GM20000 (cell line): ENCODE measurements at regions not wholly inside any gene's neighbourhood (a gene's known extent, or its start where the extent isn't known, plus 50 kb on each side); places are given as distances from the start of the nearest gene placed in this dataset.
A peak's percentile ranks its signal among the peaks of the same experiment; 100 is the strongest.
"Not testable (repeated sequence)": the region's sequence is repeated elsewhere in the genome, so short reads cannot be mapped to it uniquely, and the experiment has no call there.

ENCODE experiments used
- DNase-seq: peaks from one replicate; pipeline ENCODE4 v3.0.0; 2012; ENCODE audit warnings: low spot score
- TF ChIP-seq, protein P1 (sequence below): IDR thresholded peaks from 2 replicates; pipeline ENCODE4 v1.5.1; 2012; ENCODE audit warnings: mild to moderate bottlenecking, control low read depth; ENCODE audit errors: extremely low read depth, missing control alignments

DNA sequence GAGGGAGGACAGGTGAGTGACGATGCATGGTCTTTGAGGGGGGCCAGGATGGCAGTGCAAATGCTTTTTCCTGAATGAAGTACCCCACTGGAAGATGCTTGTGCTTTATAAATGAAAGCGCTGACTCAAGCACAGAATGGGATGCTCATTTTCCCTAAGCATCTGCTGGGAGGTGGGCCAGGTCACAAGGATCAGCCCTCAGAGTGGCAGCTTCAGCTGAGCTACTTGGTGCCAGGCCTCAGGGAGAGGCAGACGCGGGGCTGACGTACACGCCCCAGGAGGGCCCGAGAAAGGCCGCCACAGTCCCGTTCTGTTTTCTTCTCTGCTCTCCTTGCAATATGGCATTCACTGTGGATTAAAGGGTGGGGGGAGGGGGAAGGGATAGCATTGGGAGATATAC is 1535.8 kb downstream of the TSPY10 start:
- TF ChIP-seq, protein P1, sequence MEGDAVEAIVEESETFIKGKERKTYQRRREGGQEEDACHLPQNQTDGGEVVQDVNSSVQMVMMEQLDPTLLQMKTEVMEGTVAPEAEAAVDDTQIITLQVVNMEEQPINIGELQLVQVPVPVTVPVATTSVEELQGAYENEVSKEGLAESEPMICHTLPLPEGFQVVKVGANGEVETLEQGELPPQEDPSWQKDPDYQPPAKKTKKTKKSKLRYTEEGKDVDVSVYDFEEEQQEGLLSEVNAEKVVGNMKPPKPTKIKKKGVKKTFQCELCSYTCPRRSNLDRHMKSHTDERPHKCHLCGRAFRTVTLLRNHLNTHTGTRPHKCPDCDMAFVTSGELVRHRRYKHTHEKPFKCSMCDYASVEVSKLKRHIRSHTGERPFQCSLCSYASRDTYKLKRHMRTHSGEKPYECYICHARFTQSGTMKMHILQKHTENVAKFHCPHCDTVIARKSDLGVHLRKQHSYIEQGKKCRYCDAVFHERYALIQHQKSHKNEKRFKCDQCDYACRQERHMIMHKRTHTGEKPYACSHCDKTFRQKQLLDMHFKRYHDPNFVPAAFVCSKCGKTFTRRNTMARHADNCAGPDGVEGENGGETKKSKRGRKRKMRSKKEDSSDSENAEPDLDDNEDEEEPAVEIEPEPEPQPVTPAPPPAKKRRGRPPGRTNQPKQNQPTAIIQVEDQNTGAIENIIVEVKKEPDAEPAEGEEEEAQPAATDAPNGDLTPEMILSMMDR, result no peak
- DNase-seq, result no peak

DNA sequence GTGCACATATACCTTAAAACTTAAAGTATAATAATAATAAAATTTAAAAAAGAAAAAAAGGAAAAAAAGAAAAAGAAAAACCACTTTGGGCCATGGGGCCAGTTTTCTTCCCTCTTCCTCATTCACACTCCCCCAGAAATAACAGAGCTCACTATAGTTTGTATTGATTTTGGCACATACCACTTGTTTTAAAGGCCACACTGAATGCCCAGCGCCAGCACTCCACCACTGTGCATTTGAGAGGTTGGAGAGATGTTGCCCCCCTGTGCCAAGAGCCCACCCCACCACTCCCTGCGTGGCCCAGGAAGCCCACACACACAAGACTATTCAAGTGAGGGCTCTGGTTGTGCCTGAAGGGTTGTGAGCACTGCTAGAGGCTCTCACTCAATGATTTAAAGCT is 1536.3 kb downstream of the TSPY10 start:
- TF ChIP-seq, protein P1, result no peak
- DNase-seq, result no peak

DNA sequence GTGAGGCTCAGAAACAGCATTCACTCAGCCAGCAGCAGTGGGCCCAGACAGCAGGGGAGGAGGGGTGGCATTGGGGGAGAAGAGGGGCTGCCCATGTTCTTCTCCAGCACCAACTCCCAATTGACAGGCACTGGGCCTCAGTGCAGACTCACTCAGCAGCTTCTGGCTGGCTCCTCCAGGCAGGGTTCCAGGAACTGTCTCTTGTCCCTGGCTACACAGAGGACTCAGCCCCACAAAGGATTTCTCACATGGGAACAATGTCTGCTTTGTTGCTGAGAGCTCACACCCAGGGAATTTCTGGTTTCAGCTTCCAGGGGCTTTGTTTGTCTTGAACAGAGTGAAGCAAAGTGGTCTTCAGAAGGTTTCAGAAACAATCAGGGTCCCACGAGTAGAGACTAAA is 1536.7 kb downstream of the TSPY10 start:
- DNase-seq, result no peak
- TF ChIP-seq, protein P1, result no peak

DNA sequence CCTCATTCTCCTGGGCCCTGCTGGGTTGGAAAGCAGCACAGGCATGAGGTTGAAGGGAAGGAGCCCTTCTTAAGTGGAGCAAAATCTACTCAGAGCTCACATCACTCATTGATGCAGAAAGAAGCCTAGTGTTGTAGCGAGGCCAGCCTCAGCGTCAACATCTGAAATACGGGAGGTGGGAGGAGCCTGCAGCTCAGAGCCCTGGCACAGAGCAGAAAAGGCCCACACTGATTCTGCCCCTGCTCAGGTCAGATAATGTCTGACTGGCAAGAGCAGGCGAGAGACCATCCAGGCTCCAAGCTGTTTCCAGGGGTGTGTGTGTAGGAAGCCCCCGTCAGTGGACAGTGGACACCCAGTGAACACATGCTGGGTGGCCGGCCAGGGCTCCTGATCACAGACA is 1541.6 kb downstream of the TSPY10 start:
- DNase-seq, result no peak
- TF ChIP-seq, protein P1, result no peak

DNA sequence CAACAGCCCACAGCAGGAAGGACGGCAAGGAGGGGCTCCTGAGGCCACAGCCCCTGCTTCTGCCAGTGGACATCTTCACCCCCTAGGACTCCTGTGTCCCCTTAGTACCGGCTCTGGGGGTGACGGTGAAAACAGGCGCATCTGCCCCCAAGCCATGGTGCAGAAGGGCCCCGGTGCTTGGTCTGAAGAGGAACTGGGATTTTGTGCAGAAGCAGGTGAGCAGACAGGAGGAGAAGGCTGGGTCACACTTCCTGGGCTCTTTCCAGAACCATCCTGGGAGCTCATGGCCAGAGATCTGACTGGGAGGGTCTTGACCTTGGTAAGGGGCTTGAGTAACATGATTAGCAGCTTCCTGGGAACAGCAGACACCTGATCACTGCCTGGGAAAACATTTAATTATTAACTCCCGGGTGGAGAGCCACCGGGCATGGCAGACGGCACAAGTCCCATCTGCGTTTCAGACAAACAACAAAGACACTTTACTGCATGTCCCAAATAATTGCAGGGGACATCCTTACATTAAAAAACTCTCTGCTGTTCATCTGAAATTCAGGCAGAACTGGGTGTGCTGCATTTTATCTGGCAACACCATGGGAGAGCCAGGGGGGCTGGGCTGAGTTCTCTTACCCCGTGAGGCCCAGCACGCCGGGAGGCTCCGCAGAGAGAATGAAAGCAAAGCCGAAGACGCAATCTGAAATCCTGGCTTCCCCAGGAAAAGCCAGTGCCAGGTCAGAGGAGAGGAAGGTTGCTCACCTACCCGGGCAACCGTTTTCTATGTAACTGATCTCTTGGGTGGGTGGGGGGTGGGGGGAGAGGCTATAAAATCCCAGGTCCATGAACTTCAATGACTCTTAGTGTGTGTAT is 1542.8 kb downstream of the TSPY10 start:
- no peak for DNase-seq
- TF ChIP-seq, protein P1, result no peak

DNA sequence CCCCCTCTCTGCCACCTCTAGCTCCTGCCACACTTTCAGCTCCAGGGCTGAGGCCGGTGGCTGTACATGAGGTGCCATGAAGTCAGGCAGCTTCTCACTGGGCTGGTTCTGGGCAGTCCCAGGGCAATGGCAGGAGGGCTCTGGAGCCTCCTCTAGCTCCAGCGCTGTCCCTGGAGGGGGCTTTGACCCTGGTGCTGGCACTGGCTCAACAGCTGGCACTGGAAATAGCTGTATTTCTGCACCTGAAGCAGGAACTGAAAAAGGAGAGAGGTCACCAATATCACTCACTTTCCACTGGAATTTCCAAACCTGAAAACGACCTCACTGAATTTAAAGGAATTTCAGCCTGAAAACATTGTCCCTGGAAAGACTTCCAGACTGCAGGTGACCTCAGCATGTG is 1558.1 kb downstream of the TSPY10 start:
- not testable (repeated sequence) for DNase-seq

DNA sequence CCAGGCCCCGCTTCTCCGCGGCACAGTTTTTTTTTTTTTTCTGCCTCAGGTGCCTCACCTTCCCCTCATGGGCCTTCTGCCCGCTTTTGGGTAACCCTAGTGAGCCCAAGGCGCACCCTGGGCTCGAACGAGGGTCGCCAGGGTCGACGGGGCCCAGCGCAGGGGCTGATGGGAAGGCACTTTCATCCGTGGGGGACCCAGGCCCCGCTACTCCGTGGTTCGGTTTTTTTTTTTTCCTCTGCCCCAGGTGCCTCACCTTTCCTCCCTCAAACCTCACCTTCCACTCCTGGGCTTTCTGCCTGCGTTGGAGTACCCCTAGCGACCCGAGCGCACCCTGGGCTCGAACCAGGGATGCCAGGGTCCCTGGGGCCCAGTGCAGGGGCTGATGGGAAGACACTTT is 1569.8 kb downstream of the TSPY10 start:
- not testable (repeated sequence) for DNase-seq

DNA sequence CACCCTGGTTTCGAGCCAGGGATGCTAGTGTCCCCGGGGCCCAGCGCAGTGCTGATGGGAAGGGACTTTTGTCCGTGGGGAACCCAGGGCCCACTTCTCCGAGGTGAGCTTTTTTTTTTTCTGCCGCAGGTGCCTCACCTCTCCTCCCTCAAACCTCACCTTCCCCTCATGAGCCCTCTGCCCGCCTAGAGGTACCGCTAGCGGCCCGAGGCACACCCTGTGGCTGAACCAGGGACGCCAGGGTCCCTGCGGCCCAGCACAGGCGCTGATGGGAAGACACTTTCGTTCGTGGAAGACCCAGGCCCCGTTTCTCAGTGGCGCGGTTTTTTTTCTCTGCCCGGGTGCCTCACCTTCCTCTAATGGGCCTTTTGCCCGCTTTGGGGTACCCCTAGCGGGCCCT is 1570.7 kb downstream of the TSPY10 start:
- DNase-seq, result not testable (repeated sequence)

DNA sequence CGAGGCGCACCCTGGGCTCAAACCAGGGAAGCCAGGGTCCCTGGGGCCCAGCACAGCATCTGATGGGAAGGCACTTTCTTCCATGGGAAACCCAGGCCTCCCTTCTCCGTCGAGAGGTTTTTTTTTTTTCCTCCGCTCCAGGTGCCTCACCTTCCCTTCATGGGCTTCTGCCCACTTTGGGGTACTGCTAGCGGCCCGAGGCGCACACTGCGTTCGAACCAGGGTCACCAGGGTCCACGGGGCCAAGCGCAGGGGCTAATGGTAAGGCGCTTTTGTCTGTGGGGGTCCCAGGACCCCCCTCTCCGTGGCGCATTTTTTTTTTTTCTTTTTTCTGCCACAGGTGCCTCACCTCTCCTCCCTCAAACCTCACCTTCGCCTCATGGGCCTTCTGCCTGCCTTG is 1571.3 kb downstream of the TSPY10 start:
- TF ChIP-seq, protein P1, result no peak
- no peak for DNase-seq

DNA sequence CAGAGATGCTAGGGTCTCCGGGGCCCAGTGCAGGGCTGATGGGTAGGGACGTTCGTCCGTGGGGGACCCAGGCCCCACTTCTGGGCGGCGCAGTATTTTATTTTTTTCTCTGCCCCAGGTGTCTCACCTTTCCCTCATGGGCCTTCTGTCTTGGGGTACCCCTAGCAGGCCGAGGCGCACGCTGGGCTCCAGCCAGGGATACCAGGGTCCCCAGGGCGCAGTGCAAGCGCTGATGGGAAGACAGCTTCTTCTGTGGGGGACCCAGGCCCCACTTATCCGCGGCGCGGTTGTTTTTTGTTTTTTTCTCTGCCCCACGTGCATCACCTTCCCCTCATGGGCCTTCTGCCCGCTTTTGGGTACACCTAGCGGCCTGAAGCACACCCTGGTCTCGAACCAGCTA is 1572.8 kb downstream of the TSPY10 start:
- not testable (repeated sequence) for DNase-seq

DNA sequence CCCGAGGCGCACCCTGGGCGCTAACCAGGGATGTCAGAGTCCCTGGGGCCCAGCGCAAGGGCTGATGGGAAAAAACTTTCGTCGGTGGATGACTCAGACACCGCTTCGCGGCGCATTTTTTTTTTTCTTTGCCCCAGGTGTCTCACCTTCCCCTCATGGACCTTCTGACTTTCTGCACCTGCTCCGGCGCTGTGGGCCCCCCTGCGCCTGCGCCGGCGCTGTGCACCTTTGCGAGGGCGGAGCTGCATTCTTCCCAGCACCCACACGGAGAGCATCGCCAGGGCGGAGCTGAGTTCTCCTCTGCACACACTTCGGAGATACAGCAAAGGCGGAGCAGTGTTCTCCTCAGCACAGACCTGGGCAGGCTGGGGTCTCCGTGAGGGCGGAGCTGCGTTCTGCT is 1575.3 kb downstream of the TSPY10 start:
- not testable (repeated sequence) for DNase-seq

DNA sequence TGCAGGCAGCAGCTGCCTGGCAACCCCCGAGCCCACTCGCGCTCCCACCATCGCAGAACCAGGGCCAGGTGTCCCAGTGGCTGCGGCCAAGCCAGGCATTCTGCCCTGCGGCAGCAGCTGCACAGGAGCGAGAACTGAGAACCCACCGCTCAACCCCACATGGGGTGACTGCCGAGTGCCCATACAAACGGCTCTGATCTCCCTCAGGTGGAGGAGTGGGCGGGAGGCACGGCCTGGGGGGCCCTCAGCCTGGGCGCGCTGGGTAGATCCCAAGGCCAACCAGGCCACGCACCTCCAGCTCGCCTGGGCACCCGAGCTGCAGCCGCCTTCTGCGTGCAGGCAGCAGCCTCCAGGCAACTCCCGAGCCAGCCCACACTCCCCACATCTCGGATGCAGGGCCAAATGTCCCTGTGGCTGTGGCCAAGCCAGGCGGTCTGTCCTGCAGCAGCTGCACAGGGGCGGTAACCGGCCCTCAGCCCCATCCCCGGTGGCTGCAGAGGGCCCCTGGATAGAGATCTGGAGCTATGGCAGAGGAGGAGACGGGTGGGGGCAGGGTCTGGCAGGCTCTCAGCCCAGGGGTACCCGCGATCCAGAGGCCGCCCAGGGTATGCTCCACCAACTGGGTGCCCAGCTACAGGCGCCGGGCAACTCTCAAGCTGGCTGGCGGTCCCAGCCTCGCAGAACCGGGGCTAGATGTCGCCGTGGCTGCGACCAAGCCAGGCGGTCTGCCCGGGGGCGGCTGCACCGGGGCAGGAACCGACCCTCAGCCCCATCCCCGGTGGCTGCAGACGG is 1579.6 kb downstream of the TSPY10 start:
- peak; percentile 20 for DNase-seq

DNA sequence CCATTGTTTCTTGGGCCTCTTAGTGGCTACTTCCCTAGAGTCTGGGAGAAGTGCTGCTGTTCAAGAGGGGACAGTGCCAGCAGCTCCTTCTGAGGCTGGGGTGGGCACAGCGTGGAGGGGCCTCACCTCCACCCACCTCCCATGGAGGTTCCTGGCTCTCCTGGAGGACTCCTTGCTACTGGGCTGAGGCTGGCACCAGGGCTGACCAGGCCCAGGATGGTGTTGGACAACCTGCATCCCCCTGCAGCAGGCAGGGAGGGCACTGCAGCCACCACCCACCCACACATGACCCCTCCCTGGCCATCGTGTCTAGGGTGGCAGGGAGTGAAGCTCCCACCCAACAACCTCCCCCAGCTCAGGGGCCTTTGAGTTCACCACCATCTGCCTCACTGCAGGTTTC is 1549.3 kb upstream of the USP9Y start:
- not testable (repeated sequence) for DNase-seq
